ENCODE measurements at regions not wholly inside any gene's neighbourhood (a gene's known extent, or its start where the extent isn't known, plus 50 kb on each side); places are given as distances from the start of the nearest gene placed in this dataset.

GRCh38 chr15:69804786-69805185, 292.9 kb downstream of the TLE3 start:
- DNase-seq, result no peak

DNA sequence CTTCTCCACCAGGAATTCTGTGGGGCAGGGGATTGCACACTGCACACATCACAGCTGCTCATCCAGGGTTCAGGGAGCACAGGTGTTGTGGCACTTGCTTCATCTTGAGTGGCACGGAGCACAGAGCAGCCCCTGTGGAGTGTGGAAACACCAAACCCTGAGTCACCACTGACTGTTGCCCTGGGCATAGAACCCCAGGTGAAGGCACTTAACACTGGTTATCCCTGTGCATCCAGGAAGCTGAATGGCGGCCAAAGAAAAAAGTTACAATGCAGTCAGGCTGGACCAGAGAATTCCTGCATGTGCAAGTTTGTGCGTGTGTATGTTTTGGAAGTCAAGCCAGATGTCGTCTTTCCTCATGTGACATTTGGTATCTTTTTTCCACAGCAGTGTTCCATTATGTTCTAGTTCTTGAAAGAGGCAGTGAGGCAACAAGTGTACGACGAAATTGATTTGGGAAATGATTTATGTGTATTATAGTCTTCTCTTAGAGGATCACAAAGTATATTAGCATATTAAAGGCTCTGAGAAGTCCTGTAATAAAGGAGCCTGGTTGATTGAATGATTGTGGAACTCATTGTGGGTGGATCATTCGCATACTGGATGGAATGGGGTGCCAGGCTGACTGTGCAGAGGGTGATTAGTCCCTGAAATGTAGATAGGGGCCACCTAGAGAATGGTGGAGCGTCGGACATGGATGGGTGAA, 292.3 kb downstream of the TLE3 start:
- no peak for DNase-seq

GRCh38 chr15:69806287-69806915, 291.3 kb downstream of the TLE3 start:
- no peak for DNase-seq

DNA sequence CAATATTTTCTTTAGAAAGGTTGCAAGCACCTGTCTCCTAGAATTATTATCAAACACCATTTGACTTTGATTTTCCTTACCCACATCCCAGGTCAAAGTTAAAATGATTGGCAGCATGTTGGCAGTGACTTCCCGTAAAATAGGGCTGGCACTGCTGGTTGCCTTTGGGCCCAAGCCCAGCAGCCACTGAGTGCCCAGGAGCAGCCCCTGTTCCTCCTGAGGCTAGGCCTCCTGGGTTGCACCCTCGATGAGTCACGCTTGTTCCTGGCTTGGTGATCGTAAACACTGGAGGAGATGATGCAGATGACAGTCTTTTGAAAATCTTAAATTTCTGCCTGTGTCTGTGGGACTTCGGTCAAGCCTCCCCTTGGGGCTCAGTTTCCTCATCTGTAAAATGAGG, 290.0 kb downstream of the TLE3 start:
- no peak for DNase-seq

DNA sequence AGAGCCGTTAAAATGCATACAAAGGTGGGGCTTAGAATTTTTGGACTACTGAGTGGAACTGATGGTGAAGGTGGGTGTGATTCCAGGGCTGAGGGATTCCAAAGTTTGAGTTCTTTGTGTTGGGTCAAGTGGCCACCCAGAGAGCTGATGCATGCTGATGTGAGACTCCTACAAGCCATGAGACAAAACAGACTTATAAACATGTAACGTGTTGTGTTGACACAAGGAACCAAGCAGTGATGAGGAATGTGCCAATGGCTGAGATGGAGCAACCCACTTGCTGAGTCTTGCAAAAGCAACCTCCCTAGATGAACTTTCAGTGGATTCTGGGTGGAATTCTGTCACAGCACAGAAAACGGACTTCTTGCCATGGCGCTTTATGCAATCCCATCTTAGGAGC, 289.0 kb downstream of the TLE3 start:
- no peak for DNase-seq

DNA sequence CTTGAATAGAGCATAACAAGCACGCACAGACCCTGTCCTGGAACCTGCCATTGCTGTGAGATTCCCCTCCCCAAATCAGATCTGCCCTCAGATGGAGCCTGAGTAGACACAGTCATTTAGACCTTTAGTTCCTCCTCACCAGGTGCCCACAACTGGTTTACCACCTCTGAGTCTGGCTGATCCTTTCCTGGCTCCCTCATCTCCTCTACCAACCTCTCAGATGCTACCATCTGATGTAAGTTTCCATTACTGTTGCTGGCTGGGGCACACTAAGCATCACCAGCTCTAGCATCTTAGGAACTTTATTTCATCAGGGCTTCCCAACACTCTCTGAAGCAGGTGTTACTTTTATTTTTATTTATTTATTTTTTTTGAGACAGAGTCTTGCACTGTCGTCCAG, 288.3 kb downstream of the TLE3 start:
- no peak for DNase-seq

GRCh38 chr15:69810431-69811354, 287.0 kb downstream of the TLE3 start:
- DNase-seq, result no peak

DNA sequence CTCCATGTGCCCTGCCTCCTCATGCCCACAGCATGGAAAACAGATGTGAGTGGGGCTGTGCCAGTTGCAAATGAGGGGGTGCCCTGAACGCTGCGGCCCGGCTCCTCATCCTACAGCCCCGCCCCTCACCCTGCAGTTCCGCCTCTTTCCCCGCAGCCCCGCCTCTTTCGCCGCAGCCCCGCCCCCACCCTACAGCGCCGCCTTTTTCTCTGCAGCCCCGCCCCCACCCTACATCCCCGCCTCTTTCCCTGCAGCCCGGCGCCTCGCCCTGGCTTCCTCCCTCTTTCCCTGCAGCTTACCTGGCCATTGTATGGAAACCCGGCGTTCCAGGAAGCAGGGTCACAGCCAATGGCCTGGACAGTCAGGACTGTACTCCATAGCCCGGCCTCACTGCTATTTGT, 284.9 kb downstream of the TLE3 start:
- DNase-seq, result no peak

DNA sequence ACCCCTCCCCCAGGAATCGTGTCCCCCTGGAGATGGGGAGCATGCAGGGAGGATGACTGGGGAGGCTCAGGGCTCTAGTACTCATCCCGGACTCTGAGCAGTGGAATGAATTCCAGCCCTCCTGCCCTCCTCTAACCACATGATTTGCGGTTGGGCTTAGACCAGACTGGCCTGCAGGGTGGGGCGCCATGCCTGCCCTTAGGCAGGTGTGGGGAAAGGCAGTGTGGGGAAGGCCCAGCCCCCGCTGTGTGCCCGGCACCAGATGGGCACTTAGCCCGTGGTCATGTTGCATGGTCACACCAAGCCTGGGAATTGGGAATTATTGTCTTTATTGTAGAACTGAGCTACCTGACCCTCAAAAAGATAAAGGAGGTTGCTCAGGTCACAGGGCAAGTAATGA, 283.8 kb downstream of the TLE3 start:
- DNase-seq, result no peak

- DNase-seq, result no peak
Measured at GRCh38 chr15:69814932-69815331, 282.8 kb downstream of the TLE3 start.

DNA sequence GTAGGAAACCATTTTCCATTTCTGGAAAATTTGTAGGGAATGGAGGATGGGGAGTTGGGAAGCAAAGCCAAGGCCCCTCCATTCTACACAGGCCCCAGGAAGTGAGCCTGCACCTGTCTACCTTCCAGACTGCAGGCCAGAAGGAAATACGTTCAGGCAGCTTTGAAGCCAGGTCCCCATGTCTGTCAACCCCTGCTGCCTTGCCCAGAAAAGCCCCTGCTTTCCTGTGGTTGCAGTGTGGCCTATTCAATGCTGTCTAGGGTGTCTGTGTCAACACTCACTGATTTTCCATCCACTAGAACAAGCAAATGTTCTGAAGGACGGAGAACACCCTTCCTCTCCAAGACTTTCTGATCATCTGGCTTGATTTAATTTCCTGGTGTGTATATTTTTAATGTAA, 281.9 kb downstream of the TLE3 start:
- no peak for DNase-seq

- DNase-seq, result no peak
Measured at GRCh38 chr15:69816522-69816921, 281.2 kb downstream of the TLE3 start.

DNA sequence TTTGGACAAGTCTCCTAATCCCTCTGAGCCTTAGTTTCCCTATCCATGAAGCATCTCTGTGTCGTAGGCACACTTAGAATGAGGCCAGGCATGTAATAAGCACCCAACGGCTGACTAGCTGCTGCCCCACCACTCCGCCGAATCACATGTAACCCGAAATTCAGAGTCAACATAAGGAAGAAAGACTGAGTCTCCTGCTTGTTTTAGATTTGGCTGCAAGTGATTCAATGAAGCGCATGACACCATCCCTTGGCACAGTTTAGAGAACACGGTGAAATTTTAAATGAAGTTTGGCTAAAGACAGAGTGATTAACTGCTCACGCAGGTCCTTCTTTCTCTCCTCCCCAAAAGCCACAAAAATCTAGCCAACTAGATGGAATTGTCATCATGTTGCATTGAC, 279.2 kb downstream of the TLE3 start:
- DNase-seq, result no peak

- no peak for DNase-seq
Measured at GRCh38 chr15:69819371-69819770, 278.3 kb downstream of the TLE3 start.

DNA sequence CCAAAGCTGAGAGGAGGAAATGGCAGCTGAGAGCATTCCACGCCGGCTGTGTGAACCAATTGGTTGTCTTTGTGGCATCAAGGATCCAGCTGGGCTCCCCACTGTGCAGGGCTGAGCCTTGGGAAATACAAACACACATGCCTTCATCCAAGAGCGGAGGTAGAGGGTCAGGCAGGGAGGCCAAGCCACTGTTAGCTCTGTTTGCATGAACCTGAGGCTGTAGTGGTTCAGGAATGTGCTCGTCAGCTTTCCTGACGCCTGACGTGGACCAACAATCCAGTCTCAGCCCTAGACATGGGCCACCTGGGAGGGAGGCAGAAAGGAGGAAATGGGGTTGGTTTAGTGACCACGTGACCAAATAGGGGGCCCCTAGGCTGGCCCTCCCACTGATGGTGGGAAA, 276.9 kb downstream of the TLE3 start:
- no peak for DNase-seq

GRCh38 chr15:69823223-69823907, 274.4 kb downstream of the TLE3 start:
- no peak for DNase-seq

GRCh38 chr15:69824075-69824876, 273.4 kb downstream of the TLE3 start:
- no peak for DNase-seq

DNA sequence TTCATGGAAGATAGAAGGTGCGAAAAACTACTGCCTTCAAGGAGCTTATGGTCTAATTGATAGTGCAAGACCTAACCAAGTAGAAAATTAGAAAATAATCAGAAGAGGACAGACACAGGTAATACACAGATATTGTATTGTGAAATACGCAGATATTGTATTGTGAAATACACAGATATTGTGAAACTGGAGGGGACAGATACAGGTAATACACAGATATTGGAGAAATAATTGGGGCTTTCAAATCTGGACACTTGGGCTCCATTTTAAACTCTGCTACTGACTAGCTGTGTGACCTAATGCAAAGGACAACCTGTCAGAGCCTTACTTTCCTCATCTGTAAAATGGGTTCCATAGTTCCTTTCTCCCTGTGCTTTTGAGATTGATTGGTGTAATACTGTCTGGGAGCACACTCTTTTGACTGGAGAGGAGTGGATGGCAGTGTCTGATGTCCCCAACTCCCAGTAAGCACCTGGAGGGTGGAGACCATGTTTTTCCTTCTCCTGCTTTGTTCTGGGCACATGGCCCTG, 272.8 kb downstream of the TLE3 start:
- no peak for DNase-seq

DNA sequence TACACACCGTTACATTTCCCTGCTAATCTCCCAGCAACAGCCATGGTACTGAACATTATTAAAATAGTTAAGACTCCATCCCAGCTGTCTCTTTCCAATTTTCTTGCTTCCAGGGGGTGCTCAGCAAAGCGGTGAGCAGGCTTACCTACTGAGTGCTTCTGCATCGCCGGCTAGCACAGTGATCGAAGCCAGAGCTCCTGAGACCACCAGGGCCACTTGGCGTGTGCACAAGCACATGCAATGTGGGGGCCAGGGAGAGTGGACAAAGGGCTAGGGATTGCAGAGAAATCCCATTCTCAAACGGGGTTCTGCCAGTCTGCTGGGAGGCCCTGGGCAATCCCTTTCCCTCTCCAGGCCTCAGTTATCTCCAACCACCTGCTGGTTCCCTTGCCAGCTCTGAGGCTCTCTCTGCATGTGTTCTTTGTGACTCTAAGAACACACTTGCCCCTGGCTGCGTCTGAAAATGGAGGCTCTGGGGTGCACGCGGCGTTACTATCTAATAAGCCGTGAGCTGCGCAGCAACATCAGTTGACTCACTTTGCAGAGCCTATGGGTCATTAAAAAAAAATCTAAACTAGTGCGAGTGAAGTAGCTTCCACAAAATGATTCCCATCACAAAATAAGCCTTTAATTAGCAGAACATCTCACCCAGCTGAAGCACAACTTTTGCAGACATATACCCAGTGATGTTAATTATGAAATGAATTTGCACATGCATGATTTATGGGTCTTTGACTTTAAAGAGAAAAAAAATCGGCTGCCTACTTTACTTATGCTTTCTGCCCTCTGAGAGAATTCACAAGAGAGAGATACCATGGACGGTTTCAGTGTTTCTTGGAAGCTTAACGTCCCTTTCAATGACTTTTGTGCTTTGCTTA, 271.5 kb downstream of the TLE3 start:
- DNase-seq, result no peak

GRCh38 chr15:69826819-69827175, 270.9 kb downstream of the TLE3 start:
- DNase-seq, result no peak

GRCh38 chr15:69827751-69828150, 270.0 kb downstream of the TLE3 start:
- no peak for DNase-seq

All from activated naive CD4-positive, alpha-beta T cell treated with anti-CD3 and anti-CD28 coated beads, Interleukin-2, amount 50 U/mL, for 16 hours (primary cell).